ENCODE measurements at regions not wholly inside any gene's neighbourhood (a gene's known extent, or its start where the extent isn't known, plus 50 kb on each side); places are given as distances from the start of the nearest gene placed in this dataset.

- Histone ChIP-seq H3K4me1 (ENCODE audit: control insufficient read depth in 1 of 2, insufficient read depth in 2 of 2, low read length in 2 of 2) (no peaks in the 10 kb centered on the region), H3K9ac (ENCODE audit: low read depth in 1 of 2, low read length in 2 of 2) (no peak overlapping the region), H3K9me3 (ENCODE audit: control insufficient read depth in 1 of 2, low read length in 2 of 2) (peaks cover 0 to 3% of the 10 kb centered on the region in 2 donors), H3K36me3 (ENCODE audit: control insufficient read depth in 1 of 2, insufficient read depth in 2 of 2, low read length in 2 of 2) (no peaks in the 10 kb centered on the region), H3K4me3 (ENCODE audit: low read depth in 1 of 2, low read length in 2 of 2) (no peak overlapping the region), H3K27ac (ENCODE audit: low read depth, low read length) (no peak overlapping the region), H3K27me3 (ENCODE audit: control insufficient read depth in 1 of 2, insufficient read depth in 2 of 2, low read length in 2 of 2) (no peaks in the 10 kb centered on the region)
Observed at GRCh38 chr16:64711026-64711425, 410.8 kb downstream of the CDH11 start.

DNA sequence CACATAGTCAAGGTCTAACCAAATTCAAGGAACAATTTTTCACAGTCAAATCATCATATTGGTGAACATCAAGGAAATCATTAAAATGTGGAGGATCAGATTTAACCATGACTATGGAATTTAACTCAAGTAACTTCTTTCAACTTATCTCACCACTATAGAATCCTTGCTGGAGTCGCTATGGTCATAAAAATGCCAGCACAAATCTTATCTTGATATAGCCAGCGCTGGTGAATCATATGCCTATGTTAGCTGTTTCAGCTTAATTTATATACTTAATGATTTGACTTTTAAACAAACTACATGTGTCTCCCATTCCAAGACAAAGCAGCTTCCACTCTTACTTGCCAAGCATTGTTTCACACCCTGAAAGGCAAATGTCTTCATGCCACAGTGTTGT, 416.4 kb downstream of the CDH11 start:
- H3K36me3 ChIP-seq (ENCODE audit: control insufficient read depth in 1 of 2, insufficient read depth in 2 of 2, low read length in 2 of 2) = no peaks in the 10 kb centered on the region
- H3K9ac ChIP-seq (ENCODE audit: low read depth in 1 of 2, low read length in 2 of 2) = no peak overlapping the region
- no peak overlapping the region for H3K27ac ChIP-seq (ENCODE audit: low read depth, low read length)
- no peaks in the 10 kb centered on the region for H3K4me1 ChIP-seq (ENCODE audit: control insufficient read depth in 1 of 2, insufficient read depth in 2 of 2, low read length in 2 of 2)
- no peaks in the 10 kb centered on the region for H3K27me3 ChIP-seq (ENCODE audit: control insufficient read depth in 1 of 2, insufficient read depth in 2 of 2, low read length in 2 of 2)
- H3K9me3 ChIP-seq (ENCODE audit: control insufficient read depth in 1 of 2, low read length in 2 of 2) = peaks cover 9 to 13% of the 10 kb centered on the region in 2 donors
- H3K4me3 ChIP-seq (ENCODE audit: low read depth in 1 of 2, low read length in 2 of 2) = no peak overlapping the region

- Histone ChIP-seq H3K9ac (ENCODE audit: low read depth in 1 of 2, low read length in 2 of 2) (no peak overlapping the region), H3K27ac (ENCODE audit: low read depth, low read length) (no peak overlapping the region), H3K4me3 (ENCODE audit: low read depth in 1 of 2, low read length in 2 of 2) (no peak overlapping the region), H3K36me3 (ENCODE audit: control insufficient read depth in 1 of 2, insufficient read depth in 2 of 2, low read length in 2 of 2) (no peaks in the 10 kb centered on the region), H3K4me1 (ENCODE audit: control insufficient read depth in 1 of 2, insufficient read depth in 2 of 2, low read length in 2 of 2) (no peaks in the 10 kb centered on the region), H3K27me3 (ENCODE audit: control insufficient read depth in 1 of 2, insufficient read depth in 2 of 2, low read length in 2 of 2) (no peaks in the 10 kb centered on the region), H3K9me3 (ENCODE audit: control insufficient read depth in 1 of 2, low read length in 2 of 2) (peaks cover 9 to 17% of the 10 kb centered on the region in 2 donors)
Observed at GRCh38 chr16:64704386-64704785, 417.5 kb downstream of the CDH11 start.

GRCh38 chr16:64702415-64702814, 419.4 kb downstream of the CDH11 start:
- Histone ChIP-seq H3K9me3 (ENCODE audit: control insufficient read depth in 1 of 2, low read length in 2 of 2) (peaks cover 9 to 19% of the 10 kb centered on the region in 2 donors), H3K4me1 (ENCODE audit: control insufficient read depth in 1 of 2, insufficient read depth in 2 of 2, low read length in 2 of 2) (no peaks in the 10 kb centered on the region), H3K4me3 (ENCODE audit: low read depth in 1 of 2, low read length in 2 of 2) (no peak overlapping the region), H3K27me3 (ENCODE audit: control insufficient read depth in 1 of 2, insufficient read depth in 2 of 2, low read length in 2 of 2) (no peaks in the 10 kb centered on the region), H3K27ac (ENCODE audit: low read depth, low read length) (no peak overlapping the region), H3K9ac (ENCODE audit: low read depth in 1 of 2, low read length in 2 of 2) (no peak overlapping the region), H3K36me3 (ENCODE audit: control insufficient read depth in 1 of 2, insufficient read depth in 2 of 2, low read length in 2 of 2) (no peaks in the 10 kb centered on the region)

GRCh38 chr16:64700628-64701027, 421.2 kb downstream of the CDH11 start:
- H3K4me1 ChIP-seq (ENCODE audit: control insufficient read depth in 1 of 2, insufficient read depth in 2 of 2, low read length in 2 of 2) = no peaks in the 10 kb centered on the region

GRCh38 chr16:64696866-64697265, 425.0 kb downstream of the CDH11 start:
- H3K4me3 ChIP-seq (ENCODE audit: low read depth in 1 of 2, low read length in 2 of 2) = no peak overlapping the region
- no peak overlapping the region for H3K9ac ChIP-seq (ENCODE audit: low read depth in 1 of 2, low read length in 2 of 2)
- no peaks in the 10 kb centered on the region for H3K4me1 ChIP-seq (ENCODE audit: control insufficient read depth in 1 of 2, insufficient read depth in 2 of 2, low read length in 2 of 2)
- H3K9me3 ChIP-seq (ENCODE audit: control insufficient read depth in 1 of 2, low read length in 2 of 2) = peaks cover 9 to 19% of the 10 kb centered on the region in 2 donors
- H3K36me3 ChIP-seq (ENCODE audit: control insufficient read depth in 1 of 2, insufficient read depth in 2 of 2, low read length in 2 of 2) = no peaks in the 10 kb centered on the region
- H3K27me3 ChIP-seq (ENCODE audit: control insufficient read depth in 1 of 2, insufficient read depth in 2 of 2, low read length in 2 of 2) = no peaks in the 10 kb centered on the region
- no peak overlapping the region for H3K27ac ChIP-seq (ENCODE audit: low read depth, low read length)

More at GRCh38 chr16:64700628-64701027, 421.2 kb downstream of the CDH11 start:
- H3K27ac ChIP-seq (ENCODE audit: low read depth, low read length) = no peak overlapping the region
- no peaks in the 10 kb centered on the region for H3K27me3 ChIP-seq (ENCODE audit: control insufficient read depth in 1 of 2, insufficient read depth in 2 of 2, low read length in 2 of 2)
- no peak overlapping the region for H3K4me3 ChIP-seq (ENCODE audit: low read depth in 1 of 2, low read length in 2 of 2)
- H3K36me3 ChIP-seq (ENCODE audit: control insufficient read depth in 1 of 2, insufficient read depth in 2 of 2, low read length in 2 of 2) = no peaks in the 10 kb centered on the region
- no peak overlapping the region for H3K9ac ChIP-seq (ENCODE audit: low read depth in 1 of 2, low read length in 2 of 2)
- H3K9me3 ChIP-seq (ENCODE audit: control insufficient read depth in 1 of 2, low read length in 2 of 2) = peaks cover 9 to 19% of the 10 kb centered on the region in 2 donors

DNA sequence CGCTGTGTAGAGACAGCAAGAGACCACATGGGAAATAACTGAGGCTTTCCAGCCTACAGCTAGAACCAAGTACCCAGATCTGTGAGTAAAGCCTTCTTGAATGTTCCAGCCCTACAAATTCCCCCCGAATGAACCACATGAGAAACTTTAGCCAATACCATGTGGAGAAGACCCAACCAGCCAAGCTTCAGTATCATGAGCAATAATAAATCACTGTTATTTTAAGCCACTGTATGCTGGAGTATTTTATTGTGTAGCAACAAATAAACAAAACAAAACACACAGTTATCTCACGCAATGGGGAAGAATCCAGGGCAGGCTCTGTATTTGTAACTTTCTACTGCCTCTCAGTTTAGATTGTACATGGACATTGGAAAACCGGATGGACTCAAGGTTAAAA, 426.2 kb downstream of the CDH11 start:
- Histone ChIP-seq H3K4me1 (ENCODE audit: control insufficient read depth in 1 of 2, insufficient read depth in 2 of 2, low read length in 2 of 2) (no peaks in the 10 kb centered on the region), H3K9ac (ENCODE audit: low read depth in 1 of 2, low read length in 2 of 2) (no peak overlapping the region), H3K27ac (ENCODE audit: low read depth, low read length) (no peak overlapping the region), H3K4me3 (ENCODE audit: low read depth in 1 of 2, low read length in 2 of 2) (no peak overlapping the region), H3K9me3 (ENCODE audit: control insufficient read depth in 1 of 2, low read length in 2 of 2) (peaks cover 3 to 9% of the 10 kb centered on the region in 2 donors), H3K36me3 (ENCODE audit: control insufficient read depth in 1 of 2, insufficient read depth in 2 of 2, low read length in 2 of 2) (no peaks in the 10 kb centered on the region), H3K27me3 (ENCODE audit: control insufficient read depth in 1 of 2, insufficient read depth in 2 of 2, low read length in 2 of 2) (no peaks in the 10 kb centered on the region)

DNA sequence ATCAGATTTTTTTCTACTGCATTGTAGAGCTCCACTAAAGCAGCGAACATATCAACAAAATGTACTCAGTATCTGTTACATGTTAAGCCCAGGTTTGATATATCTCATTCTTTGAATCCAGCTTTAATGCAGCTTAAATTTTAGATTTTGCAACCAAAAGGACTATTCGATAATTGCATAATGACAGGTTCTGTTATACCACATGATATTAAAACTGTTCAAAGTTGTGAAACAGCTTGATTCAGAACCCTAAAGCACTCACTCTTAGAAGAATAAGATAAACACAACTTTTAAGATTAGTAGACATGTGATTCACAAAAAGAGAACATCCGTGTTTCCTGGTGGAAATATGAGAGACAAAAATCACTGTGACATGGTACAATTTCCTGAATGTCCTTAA, 427.9 kb downstream of the CDH11 start:
- Histone ChIP-seq H3K27me3 (ENCODE audit: control insufficient read depth in 1 of 2, insufficient read depth in 2 of 2, low read length in 2 of 2) (no peaks in the 10 kb centered on the region), H3K4me1 (ENCODE audit: control insufficient read depth in 1 of 2, insufficient read depth in 2 of 2, low read length in 2 of 2) (no peaks in the 10 kb centered on the region), H3K4me3 (ENCODE audit: low read depth in 1 of 2, low read length in 2 of 2) (no peak overlapping the region), H3K9me3 (ENCODE audit: control insufficient read depth in 1 of 2, low read length in 2 of 2) (peaks cover 0 to 3% of the 10 kb centered on the region in 2 donors), H3K36me3 (ENCODE audit: control insufficient read depth in 1 of 2, insufficient read depth in 2 of 2, low read length in 2 of 2) (no peaks in the 10 kb centered on the region), H3K27ac (ENCODE audit: low read depth, low read length) (no peak overlapping the region), H3K9ac (ENCODE audit: low read depth in 1 of 2, low read length in 2 of 2) (no peak overlapping the region)

DNA sequence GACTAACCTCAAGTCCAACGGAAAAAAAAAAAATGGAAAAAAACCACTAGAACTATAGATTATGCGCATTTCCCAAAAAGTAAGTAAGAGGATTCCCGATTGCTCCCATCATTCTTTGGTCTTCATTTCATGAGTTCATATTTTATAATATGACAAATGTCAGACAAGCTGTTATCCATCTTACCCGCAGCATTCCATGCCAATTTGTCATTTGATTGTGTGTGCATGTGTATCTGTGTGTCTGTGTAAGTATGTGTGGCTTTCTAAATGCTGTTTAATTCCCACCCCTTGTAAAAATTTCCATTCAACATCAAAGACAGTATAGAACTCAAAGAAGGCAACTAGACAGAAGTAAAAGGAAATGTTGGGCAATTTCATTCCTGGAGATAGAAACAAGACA, 434.1 kb downstream of the CDH11 start:
- H3K4me1 ChIP-seq (ENCODE audit: control insufficient read depth in 1 of 2, insufficient read depth in 2 of 2, low read length in 2 of 2) = no peaks in the 10 kb centered on the region
- no peaks in the 10 kb centered on the region for H3K27me3 ChIP-seq (ENCODE audit: control insufficient read depth in 1 of 2, insufficient read depth in 2 of 2, low read length in 2 of 2)
- H3K9ac ChIP-seq (ENCODE audit: low read depth in 1 of 2, low read length in 2 of 2) = no peak overlapping the region
- H3K9me3 ChIP-seq (ENCODE audit: control insufficient read depth in 1 of 2, low read length in 2 of 2) = peaks cover 1 to 5% of the 10 kb centered on the region in 2 donors
- H3K27ac ChIP-seq (ENCODE audit: low read depth, low read length) = no peak overlapping the region
- no peak overlapping the region for H3K4me3 ChIP-seq (ENCODE audit: low read depth in 1 of 2, low read length in 2 of 2)
- H3K36me3 ChIP-seq (ENCODE audit: control insufficient read depth in 1 of 2, insufficient read depth in 2 of 2, low read length in 2 of 2) = no peaks in the 10 kb centered on the region

DNA sequence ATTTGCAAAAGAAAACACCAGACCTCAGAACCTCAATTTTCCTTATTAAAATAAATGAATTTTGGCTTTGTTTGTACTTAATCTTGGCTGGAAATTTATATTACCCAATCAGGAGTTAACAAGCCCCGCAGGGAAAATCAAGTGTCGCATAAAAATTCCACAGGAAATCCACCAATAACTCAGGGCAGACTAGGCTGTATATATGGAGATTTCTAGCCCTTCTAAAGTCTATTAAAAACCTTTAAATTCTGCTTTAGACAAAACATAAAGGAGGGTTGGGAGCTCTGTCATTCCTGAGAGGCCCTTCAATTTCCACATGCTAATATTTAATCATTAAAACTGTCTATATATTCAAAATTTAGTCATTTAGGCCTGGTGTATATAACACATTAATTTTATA, 434.7 kb downstream of the CDH11 start:
- Histone ChIP-seq H3K27me3 (ENCODE audit: control insufficient read depth in 1 of 2, insufficient read depth in 2 of 2, low read length in 2 of 2) (no peaks in the 10 kb centered on the region), H3K27ac (ENCODE audit: low read depth, low read length) (no peak overlapping the region), H3K9ac (ENCODE audit: low read depth in 1 of 2, low read length in 2 of 2) (no peak overlapping the region)

More for the DNA sequence above, 434.7 kb downstream of the CDH11 start:
- Histone ChIP-seq H3K9me3 (ENCODE audit: control insufficient read depth in 1 of 2, low read length in 2 of 2) (peaks cover 3 to 5% of the 10 kb centered on the region in 2 donors), H3K4me3 (ENCODE audit: low read depth in 1 of 2, low read length in 2 of 2) (no peak overlapping the region), H3K36me3 (ENCODE audit: control insufficient read depth in 1 of 2, insufficient read depth in 2 of 2, low read length in 2 of 2) (no peaks in the 10 kb centered on the region), H3K4me1 (ENCODE audit: control insufficient read depth in 1 of 2, insufficient read depth in 2 of 2, low read length in 2 of 2) (no peaks in the 10 kb centered on the region)
